ENCODE measurements at regions not wholly inside any gene's neighbourhood (a gene's known extent, or its start where the extent isn't known, plus 50 kb on each side); places are given as distances from the start of the nearest gene placed in this dataset.

DNA sequence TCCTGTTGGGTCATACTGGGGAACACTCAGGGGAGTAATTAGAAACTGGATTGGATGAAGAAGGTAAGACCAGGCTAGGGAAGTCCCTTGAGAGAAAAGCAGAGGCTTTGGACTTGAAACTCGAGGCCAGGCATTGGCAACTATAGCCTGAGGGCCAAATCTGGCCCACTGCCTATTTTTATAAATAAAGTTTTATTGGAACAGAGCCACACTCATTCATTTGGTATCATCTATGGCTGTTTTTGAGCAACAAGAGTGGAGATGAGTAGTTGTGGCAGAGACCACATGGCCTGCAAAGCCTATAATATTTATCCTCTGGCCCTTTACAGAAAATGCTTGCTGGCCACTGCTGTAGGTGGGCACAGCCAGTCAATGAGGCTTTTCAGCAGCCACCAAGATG, 301.4 kb downstream of the UACA start:
- TF ChIP-seq, protein P1, sequence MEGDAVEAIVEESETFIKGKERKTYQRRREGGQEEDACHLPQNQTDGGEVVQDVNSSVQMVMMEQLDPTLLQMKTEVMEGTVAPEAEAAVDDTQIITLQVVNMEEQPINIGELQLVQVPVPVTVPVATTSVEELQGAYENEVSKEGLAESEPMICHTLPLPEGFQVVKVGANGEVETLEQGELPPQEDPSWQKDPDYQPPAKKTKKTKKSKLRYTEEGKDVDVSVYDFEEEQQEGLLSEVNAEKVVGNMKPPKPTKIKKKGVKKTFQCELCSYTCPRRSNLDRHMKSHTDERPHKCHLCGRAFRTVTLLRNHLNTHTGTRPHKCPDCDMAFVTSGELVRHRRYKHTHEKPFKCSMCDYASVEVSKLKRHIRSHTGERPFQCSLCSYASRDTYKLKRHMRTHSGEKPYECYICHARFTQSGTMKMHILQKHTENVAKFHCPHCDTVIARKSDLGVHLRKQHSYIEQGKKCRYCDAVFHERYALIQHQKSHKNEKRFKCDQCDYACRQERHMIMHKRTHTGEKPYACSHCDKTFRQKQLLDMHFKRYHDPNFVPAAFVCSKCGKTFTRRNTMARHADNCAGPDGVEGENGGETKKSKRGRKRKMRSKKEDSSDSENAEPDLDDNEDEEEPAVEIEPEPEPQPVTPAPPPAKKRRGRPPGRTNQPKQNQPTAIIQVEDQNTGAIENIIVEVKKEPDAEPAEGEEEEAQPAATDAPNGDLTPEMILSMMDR (IDR thresholded peaks at IDR 0.05; ENCODE audit: low read depth, low read length) = no peak
- TF ChIP-seq POLR2A (IDR thresholded peaks at IDR 0.05; ENCODE audit: extremely low read depth, insufficient read length) = no peak
- TF ChIP-seq, protein P2, sequence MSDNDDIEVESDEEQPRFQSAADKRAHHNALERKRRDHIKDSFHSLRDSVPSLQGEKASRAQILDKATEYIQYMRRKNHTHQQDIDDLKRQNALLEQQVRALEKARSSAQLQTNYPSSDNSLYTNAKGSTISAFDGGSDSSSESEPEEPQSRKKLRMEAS (IDR thresholded peaks at IDR 0.05; ENCODE audit: low read depth, low read length) = no peak
- no peak for TF ChIP-seq MYC (IDR thresholded peaks at IDR 0.05; ENCODE audit: low read depth, low read length)
